HL-60 (cell line): ENCODE measurements at regions not wholly inside any gene's neighbourhood (a gene's known extent, or its start where the extent isn't known, plus 50 kb on each side); places are given as distances from the start of the nearest gene placed in this dataset.

Experiments
- POLR2AphosphoS5 ChIP-seq: IDR thresholded peaks from 2 replicates; pipeline ENCODE4 v1.6.1; 2012; ENCODE audit warnings: low read depth
- TF ChIP-seq, protein P1 (sequence below): IDR thresholded peaks from one replicate; pipeline ENCODE4 v1.5.1; 2011; ENCODE audit warnings: low read length, control low read depth, inconsistent platforms; ENCODE audit not compliant: insufficient read depth
- TF ChIP-seq, protein P2 (sequence below): IDR thresholded peaks from 2 replicates; pipeline ENCODE4 v1.6.1; 2012; ENCODE audit warnings: low read depth; ENCODE audit not compliant: insufficient replicate concordance

DNA sequence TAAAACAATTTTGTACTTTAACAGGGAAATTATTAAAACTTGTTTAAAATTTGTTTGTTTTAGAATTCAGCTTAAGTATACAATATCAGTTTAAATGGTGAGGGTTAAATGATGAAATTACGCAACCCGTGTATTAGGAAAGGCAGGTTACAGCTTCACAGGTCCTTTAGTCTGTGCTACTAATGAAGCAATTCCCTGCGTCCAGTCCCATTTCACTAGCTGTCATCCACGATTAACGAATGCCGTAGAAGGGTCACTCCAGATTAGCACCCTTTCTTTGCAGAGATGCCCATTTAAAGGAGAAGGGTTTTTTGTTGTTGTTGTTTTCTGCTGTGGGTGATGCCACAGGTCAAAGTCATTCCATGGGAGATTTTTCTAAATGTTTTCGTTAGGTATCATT, 457.6 kb upstream of the SLC10A2 start:
- TF ChIP-seq POLR2AphosphoS5, result no peak
- TF ChIP-seq, protein P1, sequence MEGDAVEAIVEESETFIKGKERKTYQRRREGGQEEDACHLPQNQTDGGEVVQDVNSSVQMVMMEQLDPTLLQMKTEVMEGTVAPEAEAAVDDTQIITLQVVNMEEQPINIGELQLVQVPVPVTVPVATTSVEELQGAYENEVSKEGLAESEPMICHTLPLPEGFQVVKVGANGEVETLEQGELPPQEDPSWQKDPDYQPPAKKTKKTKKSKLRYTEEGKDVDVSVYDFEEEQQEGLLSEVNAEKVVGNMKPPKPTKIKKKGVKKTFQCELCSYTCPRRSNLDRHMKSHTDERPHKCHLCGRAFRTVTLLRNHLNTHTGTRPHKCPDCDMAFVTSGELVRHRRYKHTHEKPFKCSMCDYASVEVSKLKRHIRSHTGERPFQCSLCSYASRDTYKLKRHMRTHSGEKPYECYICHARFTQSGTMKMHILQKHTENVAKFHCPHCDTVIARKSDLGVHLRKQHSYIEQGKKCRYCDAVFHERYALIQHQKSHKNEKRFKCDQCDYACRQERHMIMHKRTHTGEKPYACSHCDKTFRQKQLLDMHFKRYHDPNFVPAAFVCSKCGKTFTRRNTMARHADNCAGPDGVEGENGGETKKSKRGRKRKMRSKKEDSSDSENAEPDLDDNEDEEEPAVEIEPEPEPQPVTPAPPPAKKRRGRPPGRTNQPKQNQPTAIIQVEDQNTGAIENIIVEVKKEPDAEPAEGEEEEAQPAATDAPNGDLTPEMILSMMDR, result no peak
- TF ChIP-seq, protein P2, sequence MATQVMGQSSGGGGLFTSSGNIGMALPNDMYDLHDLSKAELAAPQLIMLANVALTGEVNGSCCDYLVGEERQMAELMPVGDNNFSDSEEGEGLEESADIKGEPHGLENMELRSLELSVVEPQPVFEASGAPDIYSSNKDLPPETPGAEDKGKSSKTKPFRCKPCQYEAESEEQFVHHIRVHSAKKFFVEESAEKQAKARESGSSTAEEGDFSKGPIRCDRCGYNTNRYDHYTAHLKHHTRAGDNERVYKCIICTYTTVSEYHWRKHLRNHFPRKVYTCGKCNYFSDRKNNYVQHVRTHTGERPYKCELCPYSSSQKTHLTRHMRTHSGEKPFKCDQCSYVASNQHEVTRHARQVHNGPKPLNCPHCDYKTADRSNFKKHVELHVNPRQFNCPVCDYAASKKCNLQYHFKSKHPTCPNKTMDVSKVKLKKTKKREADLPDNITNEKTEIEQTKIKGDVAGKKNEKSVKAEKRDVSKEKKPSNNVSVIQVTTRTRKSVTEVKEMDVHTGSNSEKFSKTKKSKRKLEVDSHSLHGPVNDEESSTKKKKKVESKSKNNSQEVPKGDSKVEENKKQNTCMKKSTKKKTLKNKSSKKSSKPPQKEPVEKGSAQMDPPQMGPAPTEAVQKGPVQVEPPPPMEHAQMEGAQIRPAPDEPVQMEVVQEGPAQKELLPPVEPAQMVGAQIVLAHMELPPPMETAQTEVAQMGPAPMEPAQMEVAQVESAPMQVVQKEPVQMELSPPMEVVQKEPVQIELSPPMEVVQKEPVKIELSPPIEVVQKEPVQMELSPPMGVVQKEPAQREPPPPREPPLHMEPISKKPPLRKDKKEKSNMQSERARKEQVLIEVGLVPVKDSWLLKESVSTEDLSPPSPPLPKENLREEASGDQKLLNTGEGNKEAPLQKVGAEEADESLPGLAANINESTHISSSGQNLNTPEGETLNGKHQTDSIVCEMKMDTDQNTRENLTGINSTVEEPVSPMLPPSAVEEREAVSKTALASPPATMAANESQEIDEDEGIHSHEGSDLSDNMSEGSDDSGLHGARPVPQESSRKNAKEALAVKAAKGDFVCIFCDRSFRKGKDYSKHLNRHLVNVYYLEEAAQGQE, result no peak
